Right lobe of liver (tissue), 6 donors: ENCODE measurements at regions not wholly inside any gene's neighbourhood (a gene's known extent, or its start where the extent isn't known, plus 50 kb on each side); places are given as distances from the start of the nearest gene placed in this dataset.

Experiments
- ATAC-seq, 4 donors: fragments of 200-7000 bp; cut with Tn5 transposase; one replicate each; pipeline ENCODE4 v1.9.1; 2020; ENCODE audit warnings: mild to moderate bottlenecking in 4 of 4, moderate library complexity in 4 of 4
- DNase-seq, 3 donors: peaks; one replicate each; pipeline ENCODE4 v3.0.0-alpha.2; 2020
- H3K27ac ChIP-seq, 3 donors: fragments of 200-600 bp; one replicate each; pipeline ENCODE4 v1.8.0; 2022
- H3K27me3 ChIP-seq, 2 donors: fragments of 200-600 bp; one replicate each; pipeline ENCODE4 v1.8.0; 2022
- H3K36me3 ChIP-seq, 4 donors: fragments of 200-600 bp; sonication (generic) in 1 of 4; one replicate each; pipeline versions ENCODE4 v1.5.1 to v1.8.0; 2017 to 2022; ENCODE audit warnings: control low read depth in 1 of 4
- H3K4me1 ChIP-seq, 4 donors: fragments of 200-600 bp; sonication (generic) in 1 of 4; one replicate each; pipeline versions ENCODE4 v1.5.1 to v1.8.0; 2017 to 2022; ENCODE audit warnings: control low read depth in 1 of 4
- H3K4me3 ChIP-seq, 3 donors: fragments of 200-600 bp; one replicate each; pipeline ENCODE4 v1.8.0; 2022
- H3K9me3 ChIP-seq, 4 donors: fragments of 200-600 bp; sonication (generic) in 1 of 4; one replicate each; pipeline versions ENCODE4 v1.5.1 to v1.8.0; 2017 to 2022; ENCODE audit warnings: control low read depth in 1 of 4
- CTCF ChIP-seq, 4 donors: fragments of 200-600 bp in 3 of 4; fragments of 450-650 bp in 1 of 4; IDR thresholded peaks; one replicate each; pipeline versions ENCODE4 v1.5.1 to v1.8.0; 2016 to 2022; ENCODE audit warnings: antibody characterized with exemption in 4 of 4, mild to moderate bottlenecking in 2 of 4
- POLR2A ChIP-seq: fragments of 450-650 bp; IDR thresholded peaks from one replicate; pipeline ENCODE4 v1.6.1; 2017; ENCODE audit warnings: antibody characterized with exemption, mild to moderate bottlenecking
- WGBS: methylation state at CpG from one replicate; pipeline ENCODE4 v1.1.6; 2018; ENCODE audit warnings: low coverage, low lambda C conversion rate; ENCODE audit not compliant: insufficient coverage; ENCODE audit errors: missing lambda C conversion rate; 5-methylcytosine and 5-hydroxymethylcytosine counted together
- intact Hi-C, 2 donors: fragments of 100-400 bp; cut with DNase I; formaldehyde crosslinking; loops; one replicate each; pipeline versions ENCODE4 v1.11.2 to v1.14.1; 2022
- donor health status: DM: no; HTN: yes; CAD: no.
- donor health status: DM: no; HTN: no; CAD: no.
- donor health status: DM: no; HTN: no; CAD: no.
- donor health status: DM: no; HTN: yes; CAD: no.
- donor health status: DM: no; HTN: yes; CAD: no.

GRCh38 chr13:58655086-58655485 is 1023.5 kb downstream of the PCDH17 start:
- no peaks in the 10 kb centered on the region for H3K9me3 ChIP-seq
- DNase-seq (no peak), ATAC-seq (peak in 1 of 4 donors; percentile 27)
- no peak overlapping the region for H3K27ac ChIP-seq
- no peak for TF ChIP-seq POLR2A
- TF ChIP-seq CTCF (IDR thresholded peaks at IDR 0.05), result no peak
- no peaks in the 10 kb centered on the region for H3K27me3 ChIP-seq
- no peaks in the 10 kb centered on the region for H3K36me3 ChIP-seq
- no peaks in the 10 kb centered on the region for H3K4me1 ChIP-seq
- H3K4me3 ChIP-seq, result no peak overlapping the region
- WGBS, result 74% methylated on average over 3 of the region's 3 CpGs
- intact Hi-C loops, result loop anchor here in 1 of 2 donors (5.0 kb wide), 1 partner anchor 52 kb away; no protein-coding TSS in a partner anchor

- ATAC-seq, result no peak
- Histone ChIP-seq H3K4me1 (no peaks in the 10 kb centered on the region), H3K9me3 (no peaks in the 10 kb centered on the region), H3K36me3 (no peaks in the 10 kb centered on the region), H3K4me3 (no peak overlapping the region), H3K27ac (no peak overlapping the region), H3K27me3 (no peaks in the 10 kb centered on the region)
- DNase-seq, result no peak
- intact Hi-C loops, result no loop called here
- TF ChIP-seq POLR2A (no peak), CTCF (IDR thresholded peaks at IDR 0.05) (no peak)
These were observed 1029.3 kb downstream of the PCDH17 start for GRCh38 chr13:58660826-58661225.

- no peak for ATAC-seq
These were observed 1034.8 kb downstream of the PCDH17 start for GRCh38 chr13:58666331-58666730.

GRCh38 chr13:58667096-58667495 is 1035.6 kb downstream of the PCDH17 start:
- H3K27me3 ChIP-seq, result no peaks in the 10 kb centered on the region
- intact Hi-C loops, result no loop called here
- no peak overlapping the region for H3K27ac ChIP-seq
- no peak for TF ChIP-seq POLR2A
- TF ChIP-seq CTCF (IDR thresholded peaks at IDR 0.05), result no peak
- no peaks in the 10 kb centered on the region for H3K9me3 ChIP-seq
- no peak overlapping the region for H3K4me3 ChIP-seq
- ATAC-seq (no peak), DNase-seq (no peak)
- 42% methylated on average over 2 of the region's 2 CpGs for WGBS
- H3K36me3 ChIP-seq, result no peaks in the 10 kb centered on the region
- no peaks in the 10 kb centered on the region for H3K4me1 ChIP-seq

More at GRCh38 chr13:58666331-58666730, 1034.8 kb downstream of the PCDH17 start:
- H3K4me3 ChIP-seq, result no peak overlapping the region
- H3K27me3 ChIP-seq, result no peaks in the 10 kb centered on the region
- H3K4me1 ChIP-seq, result no peaks in the 10 kb centered on the region
- H3K36me3 ChIP-seq, result no peaks in the 10 kb centered on the region
- H3K27ac ChIP-seq, result no peak overlapping the region
- H3K9me3 ChIP-seq, result no peaks in the 10 kb centered on the region
- intact Hi-C loops, result no loop called here
- WGBS, result 32% methylated on average over 1 of the region's 1 CpG
- no peak for TF ChIP-seq CTCF (IDR thresholded peaks at IDR 0.05)
- TF ChIP-seq POLR2A, result no peak
- DNase-seq, result no peak

GRCh38 chr13:58680115-58680514 is 1048.6 kb downstream of the PCDH17 start:
- TF ChIP-seq POLR2A (no peak), CTCF (IDR thresholded peaks at IDR 0.05) (no peak)
- WGBS, result 36% methylated on average over 4 of the region's 4 CpGs
- Histone ChIP-seq H3K27me3 (no peaks in the 10 kb centered on the region), H3K36me3 (no peaks in the 10 kb centered on the region), H3K27ac (no peak overlapping the region), H3K4me1 (no peaks in the 10 kb centered on the region), H3K4me3 (no peak overlapping the region), H3K9me3 (no peaks in the 10 kb centered on the region)
- intact Hi-C loops, result no loop called here
- DNase-seq (no peak), ATAC-seq (no peak)
